ENCODE measurements at regions not wholly inside any gene's neighbourhood (a gene's known extent, or its start where the extent isn't known, plus 50 kb on each side); places are given as distances from the start of the nearest gene placed in this dataset.

DNA sequence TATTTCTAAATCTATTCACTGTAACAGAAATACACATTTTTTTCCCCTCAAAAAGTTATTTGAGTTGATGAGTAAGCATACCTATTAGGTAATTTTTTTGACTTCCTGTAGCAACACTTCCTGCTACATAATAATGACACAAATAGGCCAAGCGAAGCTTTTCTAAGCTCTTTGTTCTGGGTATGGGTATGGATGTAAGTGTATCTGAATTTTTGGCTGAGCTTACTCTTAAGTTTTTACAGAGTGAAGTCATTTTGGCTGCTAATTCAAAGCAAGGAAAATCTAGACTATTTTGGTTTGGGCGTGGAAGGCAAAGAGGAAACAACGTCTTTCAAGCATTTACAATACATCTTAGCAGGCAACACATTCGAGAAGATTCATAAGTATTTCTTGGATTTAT is 1206.0 kb upstream of the FLRT2 start:
- TF ChIP-seq CTCF (conservative IDR thresholded peaks at IDR 0.05; ENCODE audit: low read depth in 2 of 2) = no peak
- no peak for TF ChIP-seq EZH2 (IDR thresholded peaks at IDR 0.05; ENCODE audit: low read depth, unreplicated experiment)
- TF ChIP-seq EZH2phosphoT487 (IDR thresholded peaks at IDR 0.05; ENCODE audit: unreplicated experiment) = no peak
- TF ChIP-seq POLR2AphosphoS5 (IDR thresholded peaks at IDR 0.05; ENCODE audit: low read depth) = no peak
- TF ChIP-seq CREB1 (CRISPR knock-in tag; IDR thresholded peaks at IDR 0.05; ENCODE audit: low read depth) = no peak
- no peak for TF ChIP-seq REST (IDR thresholded peaks at IDR 0.05; ENCODE audit: unreplicated experiment)

All from GM23338 (cell line).